Loucy (cell line): ENCODE measurements at regions not wholly inside any gene's neighbourhood (a gene's known extent, or its start where the extent isn't known, plus 50 kb on each side); places are given as distances from the start of the nearest gene placed in this dataset.

Experiments used
- EZH2phosphoT487 ChIP-seq: fragments of 200-600 bp; IDR thresholded peaks from 2 replicates; pipeline ENCODE4 v1.6.1; 2018; ENCODE audit warnings: antibody characterized with exemption, mild to moderate bottlenecking, moderate library complexity, borderline replicate concordance
- TF ChIP-seq, protein P1 (sequence below): fragments of 200-600 bp; sonication (generic); conservative IDR thresholded peaks from 2 replicates; pipeline ENCODE4 v1.5.1; 2014; ENCODE audit warnings: mild to moderate bottlenecking, antibody characterized with exemption, low read length

DNA sequence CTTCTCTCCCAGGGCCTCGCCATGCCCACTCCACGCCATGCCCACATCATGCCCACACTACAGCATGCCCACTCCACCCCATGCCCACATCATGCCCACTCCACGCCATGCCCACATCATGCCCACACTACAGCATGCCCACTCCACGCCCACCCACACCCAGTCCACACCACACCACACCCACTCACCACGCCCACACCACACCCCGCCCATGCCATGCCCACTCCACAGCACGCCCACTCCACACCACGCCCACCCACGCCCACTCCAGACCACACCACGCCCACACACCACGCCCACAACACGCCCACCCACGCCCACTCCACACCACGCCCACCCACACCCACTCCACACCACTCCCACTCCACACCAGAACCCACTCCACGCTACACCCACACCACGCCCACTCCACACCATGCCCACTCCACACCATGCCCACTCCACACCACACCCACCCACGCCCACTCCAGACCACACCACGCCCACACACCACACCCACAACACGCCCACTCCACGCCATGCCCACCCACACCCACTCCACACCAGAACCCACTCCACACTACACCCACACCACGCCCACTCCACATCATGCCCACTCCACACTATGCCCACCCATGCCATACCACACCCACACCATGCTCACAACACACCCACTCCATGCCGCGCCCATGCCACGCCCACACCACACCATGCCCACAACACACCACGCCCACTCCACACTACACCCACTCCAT is 88.6 kb downstream of the ERMARD start:
- TF ChIP-seq, protein P1, sequence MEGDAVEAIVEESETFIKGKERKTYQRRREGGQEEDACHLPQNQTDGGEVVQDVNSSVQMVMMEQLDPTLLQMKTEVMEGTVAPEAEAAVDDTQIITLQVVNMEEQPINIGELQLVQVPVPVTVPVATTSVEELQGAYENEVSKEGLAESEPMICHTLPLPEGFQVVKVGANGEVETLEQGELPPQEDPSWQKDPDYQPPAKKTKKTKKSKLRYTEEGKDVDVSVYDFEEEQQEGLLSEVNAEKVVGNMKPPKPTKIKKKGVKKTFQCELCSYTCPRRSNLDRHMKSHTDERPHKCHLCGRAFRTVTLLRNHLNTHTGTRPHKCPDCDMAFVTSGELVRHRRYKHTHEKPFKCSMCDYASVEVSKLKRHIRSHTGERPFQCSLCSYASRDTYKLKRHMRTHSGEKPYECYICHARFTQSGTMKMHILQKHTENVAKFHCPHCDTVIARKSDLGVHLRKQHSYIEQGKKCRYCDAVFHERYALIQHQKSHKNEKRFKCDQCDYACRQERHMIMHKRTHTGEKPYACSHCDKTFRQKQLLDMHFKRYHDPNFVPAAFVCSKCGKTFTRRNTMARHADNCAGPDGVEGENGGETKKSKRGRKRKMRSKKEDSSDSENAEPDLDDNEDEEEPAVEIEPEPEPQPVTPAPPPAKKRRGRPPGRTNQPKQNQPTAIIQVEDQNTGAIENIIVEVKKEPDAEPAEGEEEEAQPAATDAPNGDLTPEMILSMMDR, result no peak
- no peak for TF ChIP-seq EZH2phosphoT487
